DND-41 (cell line): ENCODE measurements at regions not wholly inside any gene's neighbourhood (a gene's known extent, or its start where the extent isn't known, plus 50 kb on each side); places are given as distances from the start of the nearest gene placed in this dataset.

ENCODE experiments used
- ATAC-seq: fragments of 200-7000 bp; cut with Tn5 transposase; 3 replicates; pipeline ENCODE4 v1.9.1; 2021; ENCODE audit warnings: low read depth; ENCODE audit not compliant: insufficient read depth
- DNase-seq: peaks from one replicate; pipeline ENCODE4 v3.0.0-alpha.2; 2020
- H2AFZ ChIP-seq: 2 replicates; pipeline ENCODE4 v1.6.0; 2012; ENCODE audit warnings: low read depth, low read length
- H3K27ac ChIP-seq: 2 replicates; pipeline ENCODE4 v1.5.1; 2012; ENCODE audit warnings: low read length, inconsistent platforms
- H3K27me3 ChIP-seq: fragments of 200-600 bp; sonication (generic); 2 replicates; pipeline ENCODE4 v1.6.0; 2012; ENCODE audit warnings: low read length, mild to moderate bottlenecking, inconsistent platforms; ENCODE audit not compliant: insufficient read depth, poor library complexity
- H3K36me3 ChIP-seq: 2 replicates; pipeline ENCODE4 v1.5.1; 2012; ENCODE audit warnings: low read length, inconsistent platforms; ENCODE audit not compliant: insufficient read depth
- H3K4me1 ChIP-seq: 2 replicates; pipeline ENCODE4 v1.5.1; 2012; ENCODE audit warnings: mild to moderate bottlenecking, low read length; ENCODE audit not compliant: insufficient read depth
- H3K4me2 ChIP-seq: 2 replicates; pipeline ENCODE4 v1.6.0; 2012; ENCODE audit warnings: mild to moderate bottlenecking, moderate library complexity, low read length, inconsistent platforms; ENCODE audit not compliant: insufficient read depth
- H3K4me3 ChIP-seq, 2 experiments: fragments of 200-600 bp in 1 of 2; shearing (Covaris generic) in 1 of 2; 2 replicates each; pipeline ENCODE4 v1.5.1; 2012 to 2016; ENCODE audit warnings: inconsistent platforms in 2 of 2, low read length in 2 of 2, mild to moderate bottlenecking in 2 of 2, low read depth in 1 of 2, moderate library complexity in 1 of 2
- H3K79me2 ChIP-seq: 2 replicates; pipeline ENCODE4 v1.6.0; 2012; ENCODE audit warnings: low read length, inconsistent platforms; ENCODE audit not compliant: insufficient read depth
- H3K9ac ChIP-seq: 2 replicates; pipeline ENCODE4 v1.6.0; 2012; ENCODE audit warnings: low read depth, mild to moderate bottlenecking, inconsistent platforms, low read length, moderate library complexity
- H3K9me3 ChIP-seq: 2 replicates; pipeline ENCODE4 v1.5.1; 2012; ENCODE audit warnings: low read length, moderate library complexity, mild to moderate bottlenecking, inconsistent platforms; ENCODE audit not compliant: insufficient read depth, severe bottlenecking
- H4K20me1 ChIP-seq: 2 replicates; pipeline ENCODE4 v1.6.0; 2012; ENCODE audit warnings: low read length; ENCODE audit not compliant: insufficient read depth
- EZH2 ChIP-seq: IDR thresholded peaks from 3 replicates; pipeline ENCODE4 v1.6.1; 2012; ENCODE audit warnings: borderline replicate concordance, low read depth, mild to moderate bottlenecking, moderate library complexity, low read length, inconsistent platforms; ENCODE audit not compliant: severe bottlenecking
- TF ChIP-seq, protein P1 (sequence below): IDR thresholded peaks from 2 replicates; pipeline ENCODE4 v1.5.1; 2012; ENCODE audit warnings: borderline replicate concordance, low read length, moderate library complexity, mild to moderate bottlenecking; ENCODE audit not compliant: poor library complexity, severe bottlenecking; ENCODE audit errors: extremely low read depth

DNA sequence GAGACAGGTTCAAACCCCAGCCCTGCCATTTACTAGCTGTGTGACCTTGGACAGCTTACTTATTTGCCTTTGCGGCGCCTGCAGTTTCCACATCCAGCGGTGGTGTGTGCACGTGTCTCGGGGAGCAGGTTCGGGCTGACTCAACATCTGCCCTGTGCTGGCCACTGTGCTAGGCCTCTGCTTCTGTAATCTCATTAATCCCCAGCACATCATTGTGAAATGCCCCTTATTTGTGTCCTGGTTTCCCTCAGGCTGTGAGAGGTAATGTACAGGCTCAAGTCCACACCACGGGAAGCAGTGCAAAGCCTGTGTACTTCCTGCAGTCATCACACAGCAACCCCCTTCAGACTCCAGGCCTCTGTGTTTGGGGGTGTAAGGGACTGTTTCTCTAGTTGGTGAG, 285.7 kb downstream of the RPS24 start:
- no peaks in the 10 kb centered on the region for H3K79me2 ChIP-seq
- no peak overlapping the region for H3K4me3 ChIP-seq
- DNase-seq (no peak), ATAC-seq (no peak)
- no peak overlapping the region for H2AFZ ChIP-seq
- peaks cover 4% of the 10 kb centered on the region; the same call in 1 of the 2 replicates for H3K4me1 ChIP-seq
- no peaks in the 10 kb centered on the region for H4K20me1 ChIP-seq
- H3K4me2 ChIP-seq = no peak overlapping the region
- TF ChIP-seq, protein P1, sequence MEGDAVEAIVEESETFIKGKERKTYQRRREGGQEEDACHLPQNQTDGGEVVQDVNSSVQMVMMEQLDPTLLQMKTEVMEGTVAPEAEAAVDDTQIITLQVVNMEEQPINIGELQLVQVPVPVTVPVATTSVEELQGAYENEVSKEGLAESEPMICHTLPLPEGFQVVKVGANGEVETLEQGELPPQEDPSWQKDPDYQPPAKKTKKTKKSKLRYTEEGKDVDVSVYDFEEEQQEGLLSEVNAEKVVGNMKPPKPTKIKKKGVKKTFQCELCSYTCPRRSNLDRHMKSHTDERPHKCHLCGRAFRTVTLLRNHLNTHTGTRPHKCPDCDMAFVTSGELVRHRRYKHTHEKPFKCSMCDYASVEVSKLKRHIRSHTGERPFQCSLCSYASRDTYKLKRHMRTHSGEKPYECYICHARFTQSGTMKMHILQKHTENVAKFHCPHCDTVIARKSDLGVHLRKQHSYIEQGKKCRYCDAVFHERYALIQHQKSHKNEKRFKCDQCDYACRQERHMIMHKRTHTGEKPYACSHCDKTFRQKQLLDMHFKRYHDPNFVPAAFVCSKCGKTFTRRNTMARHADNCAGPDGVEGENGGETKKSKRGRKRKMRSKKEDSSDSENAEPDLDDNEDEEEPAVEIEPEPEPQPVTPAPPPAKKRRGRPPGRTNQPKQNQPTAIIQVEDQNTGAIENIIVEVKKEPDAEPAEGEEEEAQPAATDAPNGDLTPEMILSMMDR = no peak
- TF ChIP-seq EZH2 = no peak
- H3K9me3 ChIP-seq = no peaks in the 10 kb centered on the region
- H3K36me3 ChIP-seq = no peaks in the 10 kb centered on the region
- H3K27ac ChIP-seq = no peak overlapping the region
- H3K27me3 ChIP-seq = peaks cover 2% of the 10 kb centered on the region
- H3K9ac ChIP-seq = no peak overlapping the region

- Histone ChIP-seq H3K36me3 (no peaks in the 10 kb centered on the region), H3K9ac (no peak overlapping the region), H3K4me1 (peaks cover 4% of the 10 kb centered on the region; the same call in 1 of the 2 replicates), H3K9me3 (no peaks in the 10 kb centered on the region), H4K20me1 (no peaks in the 10 kb centered on the region), H2AFZ (no peak overlapping the region), H3K27ac (no peak overlapping the region), H3K79me2 (no peaks in the 10 kb centered on the region), H3K4me3 (no peak overlapping the region), H3K27me3 (peaks cover 2% of the 10 kb centered on the region), H3K4me2 (no peak overlapping the region)
- ATAC-seq = no peak
- no peak for DNase-seq
- TF ChIP-seq, protein P1 = no peak
- no peak for TF ChIP-seq EZH2
Observed at GRCh38 chr10:78319841-78320240, 286.2 kb downstream of the RPS24 start.

DNA sequence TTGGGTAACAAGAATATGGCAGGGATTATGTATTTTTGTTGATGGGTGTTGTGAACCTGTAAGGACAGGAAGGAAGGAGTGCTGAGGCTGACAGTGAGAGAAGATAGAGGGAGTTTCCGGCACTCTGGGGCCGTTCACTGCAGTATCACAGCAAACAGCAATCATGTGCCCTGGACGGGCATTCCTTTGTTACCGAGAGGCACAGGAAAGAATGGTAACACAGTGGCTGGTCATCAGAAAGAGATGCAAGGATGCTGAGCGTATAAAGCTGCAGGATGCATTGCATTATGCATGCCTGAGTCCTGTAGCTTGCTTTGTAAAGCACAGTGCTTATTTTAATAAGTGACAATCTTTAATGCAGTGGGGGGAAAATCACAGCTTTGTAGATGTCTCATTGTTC, 286.8 kb downstream of the RPS24 start:
- Histone ChIP-seq H3K79me2 (no peaks in the 10 kb centered on the region), H3K4me1 (peaks cover 4% of the 10 kb centered on the region; the same call in 1 of the 2 replicates), H3K27ac (no peak overlapping the region), H3K9me3 (no peaks in the 10 kb centered on the region), H3K36me3 (no peaks in the 10 kb centered on the region), H3K27me3 (peaks cover 2% of the 10 kb centered on the region), H4K20me1 (no peaks in the 10 kb centered on the region), H2AFZ (no peak overlapping the region), H3K9ac (no peak overlapping the region), H3K4me3 (no peak overlapping the region), H3K4me2 (no peak overlapping the region)
- DNase-seq = no peak
- ATAC-seq = no peak
- TF ChIP-seq, protein P1 = no peak
- TF ChIP-seq EZH2 = no peak

GRCh38 chr10:78321000-78321399, 287.3 kb downstream of the RPS24 start:
- H3K4me1 ChIP-seq = peaks cover 4% of the 10 kb centered on the region; the same call in 1 of the 2 replicates
- H3K9me3 ChIP-seq = peaks cover 1% of the 10 kb centered on the region
- H3K4me3 ChIP-seq = no peak overlapping the region
- H2AFZ ChIP-seq = no peak overlapping the region
- TF ChIP-seq EZH2 = no peak
- no peaks in the 10 kb centered on the region for H3K36me3 ChIP-seq
- ATAC-seq (no peak), DNase-seq (no peak)
- no peak overlapping the region for H3K4me2 ChIP-seq
- H3K27ac ChIP-seq = no peak overlapping the region
- no peak overlapping the region for H3K9ac ChIP-seq
- H3K79me2 ChIP-seq = no peaks in the 10 kb centered on the region
- no peaks in the 10 kb centered on the region for H4K20me1 ChIP-seq
- H3K27me3 ChIP-seq = peaks cover 2% of the 10 kb centered on the region
